Naive B cell (primary cell): ENCODE measurements at regions not wholly inside any gene's neighbourhood (a gene's known extent, or its start where the extent isn't known, plus 50 kb on each side); places are given as distances from the start of the nearest gene placed in this dataset.

Source experiments
- ATAC-seq, 2 donors: fragments of 150-1000 bp; cut with Tn5 transposase; 2 replicates each; pipeline ENCODE4 v1.10.0; 2021; ENCODE audit warnings: low read depth in 2 of 2, mild to moderate bottlenecking in 2 of 2, moderate library complexity in 2 of 2
- DNase-seq: peaks from one replicate; pipeline ENCODE4 v3.0.0; 2022
- H3K27ac Mint-ChIP-seq, 6 donors: one replicate each; pipeline ENCODE4 v1.8.0; 2020 to 2022; ENCODE audit warnings: mild to moderate bottlenecking in 6 of 6, mixed read lengths in 6 of 6, moderate library complexity in 5 of 6, inconsistent platforms in 2 of 6
- H3K27me3 Mint-ChIP-seq, 3 donors: one replicate each; pipeline ENCODE4 v1.8.0; 2021 to 2022; ENCODE audit warnings: mixed read lengths in 3 of 3, mild to moderate bottlenecking in 1 of 3
- H3K36me3 Mint-ChIP-seq, 2 donors: one replicate each; pipeline ENCODE4 v1.8.0; 2020 to 2022; ENCODE audit warnings: mixed read lengths in 2 of 2, inconsistent platforms in 1 of 2, mild to moderate bottlenecking in 1 of 2
- H3K4me1 Mint-ChIP-seq, 3 donors: one replicate each; pipeline ENCODE4 v1.8.0; 2020 to 2022; ENCODE audit warnings: mixed read lengths in 3 of 3, inconsistent platforms in 1 of 3, mild to moderate bottlenecking in 1 of 3, moderate library complexity in 1 of 3
- H3K4me3 Mint-ChIP-seq, 8 donors: one replicate each; pipeline ENCODE4 v1.8.0; 2020 to 2022; ENCODE audit warnings: mild to moderate bottlenecking in 8 of 8, mixed read lengths in 8 of 8, moderate library complexity in 8 of 8, inconsistent platforms in 2 of 8
- H3K9me3 Mint-ChIP-seq, 7 donors: one replicate each; pipeline ENCODE4 v1.8.0; 2020 to 2022; ENCODE audit warnings: mixed read lengths in 7 of 7, mild to moderate bottlenecking in 5 of 7, inconsistent platforms in 2 of 7, moderate library complexity in 1 of 7

- Mint-ChIP-seq H3K27ac (no peak overlapping the region), H3K9me3 (peaks cover 0 to 3% (median 0%) of the 10 kb centered on the region in 7 donors), H3K27me3 (peaks cover 0 to 13% (median 4%) of the 10 kb centered on the region in 3 donors), H3K4me3 (peak overlapping the region in 1 of 8 donors; percentile 3), H3K4me1 (peaks cover 0 to 9% (median 2%) of the 10 kb centered on the region in 3 donors), H3K36me3 (no peaks in the 10 kb centered on the region)
- ATAC-seq (no peak), DNase-seq (no peak)
Measured at GRCh38 chrX:39958850-39959249, 138.9 kb downstream of the BCOR start.

GRCh38 chrX:39960219-39960618 is 137.5 kb downstream of the BCOR start:
- no peak overlapping the region for H3K27ac Mint-ChIP-seq
- H3K4me1 Mint-ChIP-seq = peaks cover 0 to 7% (median 0%) of the 10 kb centered on the region in 3 donors
- no peaks in the 10 kb centered on the region for H3K36me3 Mint-ChIP-seq
- no peak for DNase-seq
- peaks cover 0 to 7% (median 2%) of the 10 kb centered on the region in 7 donors for H3K9me3 Mint-ChIP-seq
- H3K27me3 Mint-ChIP-seq = peaks cover 0 to 5% (median 4%) of the 10 kb centered on the region in 3 donors
- H3K4me3 Mint-ChIP-seq = no peak overlapping the region
- ATAC-seq = no peak

- H3K27me3 Mint-ChIP-seq = peaks cover 0 to 4% (median 0%) of the 10 kb centered on the region in 3 donors
Measured at GRCh38 chrX:39961441-39961840, 136.3 kb downstream of the BCOR start.

GRCh38 chrX:39965051-39965573 is 132.6 kb downstream of the BCOR start:
- no peak for ATAC-seq
- H3K27ac Mint-ChIP-seq = no peak overlapping the region

More at GRCh38 chrX:39961441-39961840, 136.3 kb downstream of the BCOR start:
- peaks cover 0 to 4% (median 0%) of the 10 kb centered on the region in 3 donors for H3K4me1 Mint-ChIP-seq
- H3K36me3 Mint-ChIP-seq = no peaks in the 10 kb centered on the region
- ATAC-seq (no peak), DNase-seq (no peak)
- H3K9me3 Mint-ChIP-seq = peaks cover 0 to 12% (median 4%) of the 10 kb centered on the region in 7 donors
- peak overlapping the region in 1 of 6 donors; percentile 50 for H3K27ac Mint-ChIP-seq
- H3K4me3 Mint-ChIP-seq = no peak overlapping the region

GRCh38 chrX:39966176-39966575 is 131.6 kb downstream of the BCOR start:
- no peak for ATAC-seq

More at GRCh38 chrX:39965051-39965573, 132.6 kb downstream of the BCOR start:
- Mint-ChIP-seq H3K9me3 (peaks cover 0 to 12% (median 4%) of the 10 kb centered on the region in 7 donors), H3K4me3 (peak overlapping the region in 1 of 8 donors; percentile 48), H3K36me3 (no peaks in the 10 kb centered on the region), H3K27me3 (peaks cover 0 to 5% (median 0%) of the 10 kb centered on the region in 3 donors), H3K4me1 (peaks cover 0 to 8% (median 0%) of the 10 kb centered on the region in 3 donors)
- no peak for DNase-seq

GRCh38 chrX:39967348-39967747 is 130.4 kb downstream of the BCOR start:
- DNase-seq = no peak
- H3K4me1 Mint-ChIP-seq = peaks cover 0 to 8% (median 0%) of the 10 kb centered on the region in 3 donors
- peaks cover 8 to 11% (median 10%) of the 10 kb centered on the region in 3 donors for H3K27me3 Mint-ChIP-seq
- H3K27ac Mint-ChIP-seq = peak overlapping the region in 1 of 6 donors; percentile 70
- no peak overlapping the region for H3K4me3 Mint-ChIP-seq
- peaks cover 4 to 20% (median 15%) of the 10 kb centered on the region in 7 donors for H3K9me3 Mint-ChIP-seq
- no peak for ATAC-seq
- peaks cover 0 to 9% of the 10 kb centered on the region in 2 donors for H3K36me3 Mint-ChIP-seq

More at GRCh38 chrX:39966176-39966575, 131.6 kb downstream of the BCOR start:
- Mint-ChIP-seq H3K4me3 (no peak overlapping the region), H3K36me3 (peaks cover 0 to 4% of the 10 kb centered on the region in 2 donors), H3K27ac (peak overlapping the region in 1 of 6 donors; percentile 50), H3K27me3 (peaks cover 5 to 8% (median 8%) of the 10 kb centered on the region in 3 donors), H3K9me3 (peaks cover 1 to 13% (median 6%) of the 10 kb centered on the region in 7 donors), H3K4me1 (peaks cover 0 to 8% (median 0%) of the 10 kb centered on the region in 3 donors)
- no peak for DNase-seq

GRCh38 chrX:39969099-39969818 is 128.5 kb downstream of the BCOR start:
- H3K27ac Mint-ChIP-seq = peak overlapping the region in 1 of 6 donors; percentile 49
- ATAC-seq (no peak), DNase-seq (no peak)
- peaks cover 0 to 9% of the 10 kb centered on the region in 2 donors for H3K36me3 Mint-ChIP-seq
- peaks cover 4 to 21% (median 14%) of the 10 kb centered on the region in 7 donors for H3K9me3 Mint-ChIP-seq
- peaks cover 10 to 11% (median 11%) of the 10 kb centered on the region in 3 donors for H3K27me3 Mint-ChIP-seq
- peaks cover 0 to 8% (median 0%) of the 10 kb centered on the region in 3 donors for H3K4me1 Mint-ChIP-seq
- H3K4me3 Mint-ChIP-seq = peak overlapping the region in 1 of 8 donors; percentile 35

- no peak for ATAC-seq
- H3K27me3 Mint-ChIP-seq = peaks cover 10 to 11% (median 11%) of the 10 kb centered on the region in 3 donors
- peaks cover 0 to 8% (median 0%) of the 10 kb centered on the region in 3 donors for H3K4me1 Mint-ChIP-seq
- H3K36me3 Mint-ChIP-seq = peaks cover 0 to 9% of the 10 kb centered on the region in 2 donors
- no peak for DNase-seq
- H3K27ac Mint-ChIP-seq = no peak overlapping the region
- no peak overlapping the region for H3K4me3 Mint-ChIP-seq
- peaks cover 4 to 20% (median 13%) of the 10 kb centered on the region in 7 donors for H3K9me3 Mint-ChIP-seq
Measured at GRCh38 chrX:39969819-39970504, 127.8 kb downstream of the BCOR start.

- H3K9me3 Mint-ChIP-seq = peaks cover 4 to 17% (median 12%) of the 10 kb centered on the region in 7 donors
- H3K4me3 Mint-ChIP-seq = no peak overlapping the region
- H3K27me3 Mint-ChIP-seq = peaks cover 10 to 11% (median 11%) of the 10 kb centered on the region in 3 donors
- H3K27ac Mint-ChIP-seq = no peak overlapping the region
- no peak for DNase-seq
- peaks cover 0 to 9% of the 10 kb centered on the region in 2 donors for H3K36me3 Mint-ChIP-seq
- ATAC-seq = no peak
- H3K4me1 Mint-ChIP-seq = peaks cover 0 to 8% (median 0%) of the 10 kb centered on the region in 3 donors
Measured at GRCh38 chrX:39971760-39972159, 126.0 kb downstream of the BCOR start.

- peaks cover 0 to 8% (median 0%) of the 10 kb centered on the region in 3 donors for H3K4me1 Mint-ChIP-seq
- ATAC-seq (no peak), DNase-seq (no peak)
- H3K27me3 Mint-ChIP-seq = peaks cover 9 to 11% (median 10%) of the 10 kb centered on the region in 3 donors
- H3K4me3 Mint-ChIP-seq = no peak overlapping the region
- H3K36me3 Mint-ChIP-seq = peaks cover 0 to 9% of the 10 kb centered on the region in 2 donors
- peaks cover 4 to 17% (median 12%) of the 10 kb centered on the region in 7 donors for H3K9me3 Mint-ChIP-seq
- H3K27ac Mint-ChIP-seq = no peak overlapping the region
Measured at GRCh38 chrX:39972340-39972739, 125.4 kb downstream of the BCOR start.

GRCh38 chrX:39973810-39974209 is 123.9 kb downstream of the BCOR start:
- no peak overlapping the region for H3K4me3 Mint-ChIP-seq
- no peak for DNase-seq
- peaks cover 7 to 18% (median 11%) of the 10 kb centered on the region in 3 donors for H3K27me3 Mint-ChIP-seq
- peaks cover 0 to 9% of the 10 kb centered on the region in 2 donors for H3K36me3 Mint-ChIP-seq
- H3K27ac Mint-ChIP-seq = no peak overlapping the region
- H3K4me1 Mint-ChIP-seq = peaks cover 0 to 8% (median 0%) of the 10 kb centered on the region in 3 donors
- ATAC-seq = no peak
- H3K9me3 Mint-ChIP-seq = peaks cover 4 to 17% (median 9%) of the 10 kb centered on the region in 7 donors

- peaks cover 0 to 9% of the 10 kb centered on the region in 2 donors for H3K36me3 Mint-ChIP-seq
- peaks cover 7 to 18% (median 11%) of the 10 kb centered on the region in 3 donors for H3K27me3 Mint-ChIP-seq
- peaks cover 4 to 17% (median 9%) of the 10 kb centered on the region in 7 donors for H3K9me3 Mint-ChIP-seq
- no peak for ATAC-seq
- no peak overlapping the region for H3K4me3 Mint-ChIP-seq
- peaks cover 0 to 4% (median 0%) of the 10 kb centered on the region in 3 donors for H3K4me1 Mint-ChIP-seq
- no peak overlapping the region for H3K27ac Mint-ChIP-seq
- DNase-seq = no peak
Measured at GRCh38 chrX:39974270-39974669, 123.5 kb downstream of the BCOR start.
